ENCODE measurements at regions not wholly inside any gene's neighbourhood (a gene's known extent, or its start where the extent isn't known, plus 50 kb on each side); places are given as distances from the start of the nearest gene placed in this dataset.

GRCh38 chr5:126096442-126097006, 326.7 kb upstream of the GRAMD2B start:
- TF ChIP-seq CTCF (IDR thresholded peaks at IDR 0.05; ENCODE audit: low read depth, low read length, missing control alignments) = no peak
- no peak overlapping the region for H3K4me3 ChIP-seq (ENCODE audit: low read depth, low read length)
- no peak for DNase-seq (ENCODE audit: low read depth)
- in situ Hi-C loops (cut with HindIII; ENCODE audit: low sequenced_read_pairs) = no loop called here

DNA sequence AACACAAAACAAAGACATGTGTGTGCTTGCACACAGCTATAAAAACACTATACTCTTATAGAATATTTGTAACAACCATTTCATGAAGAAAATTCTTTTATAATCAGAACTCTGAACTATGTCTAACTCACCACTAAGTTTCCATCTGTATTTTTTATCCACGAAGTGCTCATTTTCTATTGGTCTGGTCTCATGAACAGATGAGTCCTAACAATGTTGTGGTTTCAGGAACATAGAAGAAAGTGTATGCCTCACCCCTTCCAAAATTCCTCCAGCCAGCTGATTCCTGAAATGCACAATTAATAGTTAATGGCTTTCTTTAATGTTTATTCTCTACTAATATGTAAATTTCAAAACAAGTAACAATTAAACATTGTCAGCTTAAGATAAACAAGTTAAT, 325.3 kb upstream of the GRAMD2B start:
- DNase-seq (ENCODE audit: low read depth) = peak; percentile 18
- in situ Hi-C loops (cut with HindIII; ENCODE audit: low sequenced_read_pairs) = no loop called here
- no peak overlapping the region for H3K4me3 ChIP-seq (ENCODE audit: low read depth, low read length)
- TF ChIP-seq CTCF (IDR thresholded peaks at IDR 0.05; ENCODE audit: low read depth, low read length, missing control alignments) = no peak

GRCh38 chr5:126098330-126099017, 324.7 kb upstream of the GRAMD2B start:
- in situ Hi-C loops (cut with HindIII; ENCODE audit: low sequenced_read_pairs) = no loop called here
- no peak for TF ChIP-seq CTCF (IDR thresholded peaks at IDR 0.05; ENCODE audit: low read depth, low read length, missing control alignments)
- DNase-seq (ENCODE audit: low read depth) = peak; percentile 74
- no peak overlapping the region for H3K4me3 ChIP-seq (ENCODE audit: low read depth, low read length)

GRCh38 chr5:126099077-126099476, 324.1 kb upstream of the GRAMD2B start:
- TF ChIP-seq CTCF (IDR thresholded peaks at IDR 0.05; ENCODE audit: low read depth, low read length, missing control alignments) = no peak
- DNase-seq (ENCODE audit: low read depth) = no peak
- H3K4me3 ChIP-seq (ENCODE audit: low read depth, low read length) = no peak overlapping the region
- in situ Hi-C loops (cut with HindIII; ENCODE audit: low sequenced_read_pairs) = no loop called here

GRCh38 chr5:126100767-126101166, 322.4 kb upstream of the GRAMD2B start:
- TF ChIP-seq CTCF (IDR thresholded peaks at IDR 0.05; ENCODE audit: low read depth, low read length, missing control alignments) = peak; percentile 33
- in situ Hi-C loops (cut with HindIII; ENCODE audit: low sequenced_read_pairs) = no loop called here
- H3K4me3 ChIP-seq (ENCODE audit: low read depth, low read length) = no peak overlapping the region
- no peak for DNase-seq (ENCODE audit: low read depth)

DNA sequence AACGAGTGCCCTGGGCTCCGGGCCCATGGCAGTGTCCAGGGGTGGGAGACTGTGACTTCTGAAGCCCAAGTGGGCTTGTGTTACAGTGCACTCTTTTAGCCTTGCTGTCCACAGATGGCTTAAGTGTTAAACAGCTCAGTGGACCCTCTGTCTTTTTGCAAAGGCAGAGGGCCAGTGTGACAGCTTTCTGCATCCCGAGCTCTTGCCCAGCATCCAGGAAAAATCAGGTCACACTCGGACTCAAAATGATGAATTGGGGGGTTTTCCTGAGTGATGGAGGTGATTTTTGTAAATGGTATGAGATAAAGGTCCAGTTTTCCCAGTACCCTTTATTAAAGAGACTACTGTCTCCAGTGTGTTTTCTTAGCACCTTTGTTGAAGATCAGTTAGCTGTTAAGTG, 321.3 kb upstream of the GRAMD2B start:
- DNase-seq (ENCODE audit: low read depth) = no peak
- no peak overlapping the region for H3K4me3 ChIP-seq (ENCODE audit: low read depth, low read length)
- in situ Hi-C loops (cut with HindIII; ENCODE audit: low sequenced_read_pairs) = no loop called here
- no peak for TF ChIP-seq CTCF (IDR thresholded peaks at IDR 0.05; ENCODE audit: low read depth, low read length, missing control alignments)
